HG03135 (cell line): ENCODE measurements at regions not wholly inside any gene's neighbourhood (a gene's known extent, or its start where the extent isn't known, plus 50 kb on each side); places are given as distances from the start of the nearest gene placed in this dataset.

ENCODE experiments used
- ATAC-seq: cut with Tn5 transposase; IDR thresholded peaks from one replicate; pipeline ENCODE4 v1.9.1; 2021; ENCODE audit warnings: mild to moderate bottlenecking, moderate library complexity; ENCODE audit not compliant: unreplicated experiment

- ATAC-seq, result no peak
These were observed 73.0 kb upstream of the HMGN3 start for GRCh38 chr6:79307321-79308036.

- no peak for ATAC-seq
These were observed 70.5 kb upstream of the HMGN3 start for GRCh38 chr6:79305020-79305419.

- no peak for ATAC-seq
These were observed 67.9 kb upstream of the HMGN3 start for GRCh38 chr6:79302341-79302740.

GRCh38 chr6:79301290-79301689 is 66.8 kb upstream of the HMGN3 start:
- no peak for ATAC-seq

GRCh38 chr6:79296211-79296610 is 61.7 kb upstream of the HMGN3 start:
- no peak for ATAC-seq
